Liver (tissue), 8 donors: ENCODE measurements at regions not wholly inside any gene's neighbourhood (a gene's known extent, or its start where the extent isn't known, plus 50 kb on each side); places are given as distances from the start of the nearest gene placed in this dataset.

Experiments
- DNase-seq: peaks from one replicate; pipeline ENCODE4 v3.0.0-alpha.2; 2017; ENCODE audit warnings: low spot score
- H3K27ac ChIP-seq, 2 donors: one replicate each; pipeline ENCODE4 v1.7.0; 2013; ENCODE audit warnings: inconsistent platforms in 2 of 2, low read length in 2 of 2, control low read depth in 1 of 2, low read depth in 1 of 2, mild to moderate bottlenecking in 1 of 2
- H3K27me3 ChIP-seq, 4 donors: one replicate each; pipeline versions ENCODE4 v1.6.1 to v1.7.0; 2013; ENCODE audit warnings: low read length in 3 of 4, inconsistent platforms in 1 of 4, mild to moderate bottlenecking in 1 of 4, moderate library complexity in 1 of 4; ENCODE audit not compliant: control insufficient read depth in 4 of 4, insufficient read depth in 4 of 4
- H3K36me3 ChIP-seq, 4 donors: one replicate each; pipeline versions ENCODE4 v1.6.1 to v1.7.0; 2013; ENCODE audit warnings: low read length in 3 of 4, mild to moderate bottlenecking in 3 of 4, low read depth in 1 of 4, moderate library complexity in 1 of 4; ENCODE audit not compliant: control insufficient read depth in 4 of 4, insufficient read depth in 3 of 4
- H3K4me1 ChIP-seq, 4 donors: one replicate each; pipeline versions ENCODE4 v1.6.1 to v1.7.0; 2013; ENCODE audit warnings: low read length in 3 of 4, mild to moderate bottlenecking in 3 of 4, moderate library complexity in 1 of 4; ENCODE audit not compliant: control insufficient read depth in 4 of 4, insufficient read depth in 4 of 4
- H3K4me3 ChIP-seq, 3 donors: one replicate each; pipeline versions ENCODE4 v1.6.1 to v1.7.0; 2013; ENCODE audit warnings: low read length in 3 of 3, control low read depth in 1 of 3, low read depth in 1 of 3, mild to moderate bottlenecking in 1 of 3
- H3K9ac ChIP-seq, 2 donors: one replicate each; pipeline ENCODE4 v1.7.0; 2013; ENCODE audit warnings: low read length in 2 of 2, mild to moderate bottlenecking in 2 of 2, moderate library complexity in 2 of 2, control low read depth in 1 of 2, low read depth in 1 of 2
- H3K9me3 ChIP-seq, 4 donors: one replicate each; pipeline versions ENCODE4 v1.6.1 to v1.7.0; 2013; ENCODE audit warnings: low read length in 3 of 4; ENCODE audit not compliant: control insufficient read depth in 4 of 4
- EGR1 ChIP-seq, 2 donors: IDR thresholded peaks; 2 replicates each; pipeline ENCODE4 v1.6.1; 2016 to 2018; ENCODE audit warnings: antibody characterized with exemption in 2 of 2, low read depth in 2 of 2
- FOXA1 ChIP-seq: IDR thresholded peaks from 2 replicates; pipeline ENCODE4 v1.6.1; 2016; ENCODE audit warnings: antibody characterized with exemption
- FOXA2 ChIP-seq: IDR thresholded peaks from 2 replicates; pipeline ENCODE4 v1.6.1; 2016; ENCODE audit warnings: antibody characterized with exemption
- GABPA ChIP-seq, 2 donors: IDR thresholded peaks in 1 of 2; conservative IDR thresholded peaks in 1 of 2; 2 replicates each; pipeline ENCODE4 v1.6.1; 2016; ENCODE audit warnings: antibody characterized with exemption in 2 of 2, mild to moderate bottlenecking in 1 of 2, moderate library complexity in 1 of 2
- HNF4A ChIP-seq, 2 donors: conservative IDR thresholded peaks; 2 replicates each; pipeline ENCODE4 v1.6.1; 2016; ENCODE audit warnings: antibody characterized with exemption in 2 of 2, mild to moderate bottlenecking in 2 of 2
- HNF4G ChIP-seq: IDR thresholded peaks from 2 replicates; pipeline ENCODE4 v1.6.1; 2016; ENCODE audit warnings: antibody characterized with exemption
- JUND ChIP-seq, 2 donors: IDR thresholded peaks; 2 replicates each; pipeline ENCODE4 v1.6.1; 2016; ENCODE audit warnings: antibody characterized with exemption in 2 of 2
- NR2F2 ChIP-seq: IDR thresholded peaks from 2 replicates; pipeline ENCODE4 v1.6.1; 2016; ENCODE audit warnings: antibody characterized with exemption
- RAD21 ChIP-seq, 2 donors: IDR thresholded peaks; 2 replicates each; pipeline ENCODE4 v1.6.1; 2016; ENCODE audit warnings: antibody characterized with exemption in 2 of 2, mild to moderate bottlenecking in 2 of 2
- RXRA ChIP-seq, 2 donors: IDR thresholded peaks; 2 replicates each; pipeline ENCODE4 v1.6.1; 2017 to 2018; ENCODE audit warnings: antibody characterized with exemption in 2 of 2, mild to moderate bottlenecking in 1 of 2
- SP1 ChIP-seq: IDR thresholded peaks from 2 replicates; pipeline ENCODE4 v1.6.1; 2018; ENCODE audit warnings: antibody characterized with exemption, mild to moderate bottlenecking
- TAF1 ChIP-seq: conservative IDR thresholded peaks from 2 replicates; pipeline ENCODE4 v1.6.1; 2016; ENCODE audit warnings: antibody characterized with exemption, mild to moderate bottlenecking
- YY1 ChIP-seq: IDR thresholded peaks from 2 replicates; pipeline ENCODE4 v1.6.1; 2016; ENCODE audit warnings: antibody characterized with exemption, mild to moderate bottlenecking
- WGBS: extraction: QIAGEN DNeasy Blood & Tissue Kit; methylation state at CpG from one replicate; pipeline ENCODE4 v1.1.7; 2013; 5-methylcytosine and 5-hydroxymethylcytosine counted together
- TF ChIP-seq, protein P1 (sequence below): IDR thresholded peaks from 2 replicates; pipeline ENCODE4 v1.6.1; 2016; ENCODE audit warnings: antibody characterized with exemption, mild to moderate bottlenecking
- TF ChIP-seq, protein P2 (sequence below): IDR thresholded peaks from 2 replicates; pipeline ENCODE4 v1.6.1; 2016; ENCODE audit warnings: antibody characterized with exemption
- TF ChIP-seq, protein P3 (sequence below): IDR thresholded peaks from 2 replicates; pipeline ENCODE4 v1.6.1; 2016; ENCODE audit warnings: antibody characterized with exemption
- TF ChIP-seq, protein P4 (sequence below): fragments of 150-350 bp; IDR thresholded peaks from 2 replicates; pipeline ENCODE4 v1.5.1; 2017; ENCODE audit warnings: improper control_type of control experiment, low read depth, low read length; ENCODE audit not compliant: missing input control
- TF ChIP-seq, protein P5 (sequence below): IDR thresholded peaks from 2 replicates; pipeline ENCODE4 v1.6.1; 2016; ENCODE audit warnings: antibody characterized with exemption
- donor health status: healthy.
- donor health status: healthy.
- donor health status: healthy.
- donor health status: healthy.
- donor health status: healthy.

DNA sequence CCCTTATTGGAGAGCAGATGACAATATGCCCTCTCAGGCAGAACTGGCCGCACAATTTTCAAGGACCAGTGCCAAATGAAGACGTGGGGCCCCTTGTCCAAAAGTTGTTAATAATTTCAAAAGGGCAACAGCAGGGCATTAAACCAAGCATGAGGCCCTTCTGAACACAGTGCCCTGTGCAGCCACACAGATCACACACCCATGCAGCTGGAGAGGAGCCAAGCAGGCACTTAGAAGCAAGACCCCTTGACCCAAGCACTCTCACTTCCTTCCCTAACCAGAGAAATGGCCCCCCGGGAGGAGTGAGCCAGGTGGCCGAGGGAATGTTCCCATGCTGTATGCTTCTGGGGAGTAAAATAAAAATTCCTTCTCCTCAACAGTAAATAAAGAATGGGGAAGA is 114.0 kb upstream of the TMPO start:
- Histone ChIP-seq H3K4me3 (no peak overlapping the region), H3K27ac (no peak overlapping the region), H3K27me3 (no peaks in the 10 kb centered on the region), H3K9ac (no peak overlapping the region), H3K9me3 (no peaks in the 10 kb centered on the region), H3K4me1 (peaks cover 0 to 5% (median 2%) of the 10 kb centered on the region in 4 donors), H3K36me3 (no peaks in the 10 kb centered on the region)
- no peak for DNase-seq
- no peak for TF ChIP-seq GABPA (IDR thresholded peaks at IDR 0.05 in 1 of 2, conservative IDR thresholded peaks at IDR 0.05 in 1 of 2)
- TF ChIP-seq, protein P1, sequence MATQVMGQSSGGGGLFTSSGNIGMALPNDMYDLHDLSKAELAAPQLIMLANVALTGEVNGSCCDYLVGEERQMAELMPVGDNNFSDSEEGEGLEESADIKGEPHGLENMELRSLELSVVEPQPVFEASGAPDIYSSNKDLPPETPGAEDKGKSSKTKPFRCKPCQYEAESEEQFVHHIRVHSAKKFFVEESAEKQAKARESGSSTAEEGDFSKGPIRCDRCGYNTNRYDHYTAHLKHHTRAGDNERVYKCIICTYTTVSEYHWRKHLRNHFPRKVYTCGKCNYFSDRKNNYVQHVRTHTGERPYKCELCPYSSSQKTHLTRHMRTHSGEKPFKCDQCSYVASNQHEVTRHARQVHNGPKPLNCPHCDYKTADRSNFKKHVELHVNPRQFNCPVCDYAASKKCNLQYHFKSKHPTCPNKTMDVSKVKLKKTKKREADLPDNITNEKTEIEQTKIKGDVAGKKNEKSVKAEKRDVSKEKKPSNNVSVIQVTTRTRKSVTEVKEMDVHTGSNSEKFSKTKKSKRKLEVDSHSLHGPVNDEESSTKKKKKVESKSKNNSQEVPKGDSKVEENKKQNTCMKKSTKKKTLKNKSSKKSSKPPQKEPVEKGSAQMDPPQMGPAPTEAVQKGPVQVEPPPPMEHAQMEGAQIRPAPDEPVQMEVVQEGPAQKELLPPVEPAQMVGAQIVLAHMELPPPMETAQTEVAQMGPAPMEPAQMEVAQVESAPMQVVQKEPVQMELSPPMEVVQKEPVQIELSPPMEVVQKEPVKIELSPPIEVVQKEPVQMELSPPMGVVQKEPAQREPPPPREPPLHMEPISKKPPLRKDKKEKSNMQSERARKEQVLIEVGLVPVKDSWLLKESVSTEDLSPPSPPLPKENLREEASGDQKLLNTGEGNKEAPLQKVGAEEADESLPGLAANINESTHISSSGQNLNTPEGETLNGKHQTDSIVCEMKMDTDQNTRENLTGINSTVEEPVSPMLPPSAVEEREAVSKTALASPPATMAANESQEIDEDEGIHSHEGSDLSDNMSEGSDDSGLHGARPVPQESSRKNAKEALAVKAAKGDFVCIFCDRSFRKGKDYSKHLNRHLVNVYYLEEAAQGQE, result no peak
- no peak for TF ChIP-seq EGR1 (IDR thresholded peaks at IDR 0.05; ENCODE audit: low read depth in 2 of 2)
- no peak for TF ChIP-seq RAD21 (IDR thresholded peaks at IDR 0.05)
- no peak for TF ChIP-seq FOXA2
- TF ChIP-seq, protein P2, sequence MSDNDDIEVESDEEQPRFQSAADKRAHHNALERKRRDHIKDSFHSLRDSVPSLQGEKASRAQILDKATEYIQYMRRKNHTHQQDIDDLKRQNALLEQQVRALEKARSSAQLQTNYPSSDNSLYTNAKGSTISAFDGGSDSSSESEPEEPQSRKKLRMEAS, result no peak
- no peak for TF ChIP-seq HNF4G
- no peak for TF ChIP-seq YY1
- TF ChIP-seq, protein P3, sequence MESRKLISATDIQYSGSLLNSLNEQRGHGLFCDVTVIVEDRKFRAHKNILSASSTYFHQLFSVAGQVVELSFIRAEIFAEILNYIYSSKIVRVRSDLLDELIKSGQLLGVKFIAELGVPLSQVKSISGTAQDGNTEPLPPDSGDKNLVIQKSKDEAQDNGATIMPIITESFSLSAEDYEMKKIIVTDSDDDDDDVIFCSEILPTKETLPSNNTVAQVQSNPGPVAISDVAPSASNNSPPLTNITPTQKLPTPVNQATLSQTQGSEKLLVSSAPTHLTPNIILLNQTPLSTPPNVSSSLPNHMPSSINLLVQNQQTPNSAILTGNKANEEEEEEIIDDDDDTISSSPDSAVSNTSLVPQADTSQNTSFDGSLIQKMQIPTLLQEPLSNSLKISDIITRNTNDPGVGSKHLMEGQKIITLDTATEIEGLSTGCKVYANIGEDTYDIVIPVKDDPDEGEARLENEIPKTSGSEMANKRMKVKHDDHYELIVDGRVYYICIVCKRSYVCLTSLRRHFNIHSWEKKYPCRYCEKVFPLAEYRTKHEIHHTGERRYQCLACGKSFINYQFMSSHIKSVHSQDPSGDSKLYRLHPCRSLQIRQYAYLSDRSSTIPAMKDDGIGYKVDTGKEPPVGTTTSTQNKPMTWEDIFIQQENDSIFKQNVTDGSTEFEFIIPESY, result no peak
- TF ChIP-seq, protein P4, sequence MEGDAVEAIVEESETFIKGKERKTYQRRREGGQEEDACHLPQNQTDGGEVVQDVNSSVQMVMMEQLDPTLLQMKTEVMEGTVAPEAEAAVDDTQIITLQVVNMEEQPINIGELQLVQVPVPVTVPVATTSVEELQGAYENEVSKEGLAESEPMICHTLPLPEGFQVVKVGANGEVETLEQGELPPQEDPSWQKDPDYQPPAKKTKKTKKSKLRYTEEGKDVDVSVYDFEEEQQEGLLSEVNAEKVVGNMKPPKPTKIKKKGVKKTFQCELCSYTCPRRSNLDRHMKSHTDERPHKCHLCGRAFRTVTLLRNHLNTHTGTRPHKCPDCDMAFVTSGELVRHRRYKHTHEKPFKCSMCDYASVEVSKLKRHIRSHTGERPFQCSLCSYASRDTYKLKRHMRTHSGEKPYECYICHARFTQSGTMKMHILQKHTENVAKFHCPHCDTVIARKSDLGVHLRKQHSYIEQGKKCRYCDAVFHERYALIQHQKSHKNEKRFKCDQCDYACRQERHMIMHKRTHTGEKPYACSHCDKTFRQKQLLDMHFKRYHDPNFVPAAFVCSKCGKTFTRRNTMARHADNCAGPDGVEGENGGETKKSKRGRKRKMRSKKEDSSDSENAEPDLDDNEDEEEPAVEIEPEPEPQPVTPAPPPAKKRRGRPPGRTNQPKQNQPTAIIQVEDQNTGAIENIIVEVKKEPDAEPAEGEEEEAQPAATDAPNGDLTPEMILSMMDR, result no peak
- no peak for TF ChIP-seq FOXA1
- TF ChIP-seq HNF4A (conservative IDR thresholded peaks at IDR 0.05), result no peak
- no peak for TF ChIP-seq RXRA (IDR thresholded peaks at IDR 0.05)
- no peak for TF ChIP-seq NR2F2
- no peak for TF ChIP-seq SP1
- no peak for TF ChIP-seq JUND (IDR thresholded peaks at IDR 0.05)
- TF ChIP-seq TAF1, result no peak
- TF ChIP-seq, protein P5, sequence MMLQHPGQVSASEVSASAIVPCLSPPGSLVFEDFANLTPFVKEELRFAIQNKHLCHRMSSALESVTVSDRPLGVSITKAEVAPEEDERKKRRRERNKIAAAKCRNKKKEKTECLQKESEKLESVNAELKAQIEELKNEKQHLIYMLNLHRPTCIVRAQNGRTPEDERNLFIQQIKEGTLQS, result no peak
- 56% methylated on average over 4 of the region's 4 CpGs for WGBS
